Trophoblast cell (in vitro differentiated cells and primary cell): ENCODE measurements at regions not wholly inside any gene's neighbourhood (a gene's known extent, or its start where the extent isn't known, plus 50 kb on each side); places are given as distances from the start of the nearest gene placed in this dataset.

Experiments
- DNase-seq, 2 donors: peaks; one replicate each; pipeline ENCODE4 v3.0.0-alpha.2; 2016
- H2AFZ ChIP-seq: 2 replicates; pipeline ENCODE4 v1.6.1; 2013; ENCODE audit warnings: low read length, moderate library complexity, mild to moderate bottlenecking; ENCODE audit not compliant: insufficient read depth, poor library complexity
- H2AK5ac ChIP-seq: 2 replicates; pipeline ENCODE4 v1.6.1; 2013; ENCODE audit warnings: mild to moderate bottlenecking, low read length
- H2BK120ac ChIP-seq: 2 replicates; pipeline ENCODE4 v1.6.1; 2013; ENCODE audit warnings: low read length, mild to moderate bottlenecking, moderate library complexity; ENCODE audit not compliant: insufficient read depth, poor library complexity
- H2BK12ac ChIP-seq: 2 replicates; pipeline ENCODE4 v1.6.1; 2013; ENCODE audit warnings: mild to moderate bottlenecking, low read length, moderate library complexity
- H2BK5ac ChIP-seq: 2 replicates; pipeline ENCODE4 v1.6.1; 2013; ENCODE audit warnings: low read length, low read depth, moderate library complexity, mild to moderate bottlenecking; ENCODE audit not compliant: poor library complexity
- H3K14ac ChIP-seq: 2 replicates; pipeline ENCODE4 v1.6.1; 2013; ENCODE audit warnings: mild to moderate bottlenecking, low read length
- H3K18ac ChIP-seq: 2 replicates; pipeline ENCODE4 v1.6.1; 2013; ENCODE audit warnings: mild to moderate bottlenecking, low read length
- H3K23ac ChIP-seq: 2 replicates; pipeline ENCODE4 v1.6.1; 2013; ENCODE audit warnings: low read length
- H3K27ac ChIP-seq: 2 replicates; pipeline ENCODE4 v1.5.1; 2013; ENCODE audit warnings: low read depth, mild to moderate bottlenecking, inconsistent platforms, low read length, moderate library complexity
- H3K27me3 ChIP-seq: 2 replicates; pipeline ENCODE4 v1.6.1; 2013; ENCODE audit warnings: inconsistent platforms, mild to moderate bottlenecking, low read length, moderate library complexity; ENCODE audit not compliant: insufficient read depth
- H3K36me3 ChIP-seq, 2 experiments: 1 replicate in 1 of 2; 2 replicates in 1 of 2; pipeline ENCODE4 v1.6.1; 2013; ENCODE audit warnings: low read length in 2 of 2, mild to moderate bottlenecking in 2 of 2, moderate library complexity in 1 of 2; ENCODE audit not compliant: insufficient read depth in 2 of 2, control insufficient read depth in 1 of 2
- H3K4ac ChIP-seq: 2 replicates; pipeline ENCODE4 v1.6.1; 2013; ENCODE audit warnings: low read depth, mild to moderate bottlenecking, low read length, moderate library complexity
- H3K4me1 ChIP-seq, 2 experiments: 1 replicate in 1 of 2; 2 replicates in 1 of 2; pipeline ENCODE4 v1.6.1; 2013; ENCODE audit warnings: low read length in 2 of 2, mild to moderate bottlenecking in 2 of 2, moderate library complexity in 1 of 2; ENCODE audit not compliant: insufficient read depth in 2 of 2, control insufficient read depth in 1 of 2
- H3K4me2 ChIP-seq: 2 replicates; pipeline ENCODE4 v1.6.1; 2013; ENCODE audit warnings: inconsistent platforms, mild to moderate bottlenecking, low read length, moderate library complexity
- H3K4me3 ChIP-seq: 2 replicates; pipeline ENCODE4 v1.5.1; 2013; ENCODE audit warnings: mild to moderate bottlenecking, low read depth, low read length, inconsistent platforms
- H3K79me1 ChIP-seq: one replicate; pipeline ENCODE4 v1.6.1; 2013; ENCODE audit warnings: low read length
- H3K79me2 ChIP-seq: 2 replicates; pipeline ENCODE4 v1.6.1; 2013; ENCODE audit warnings: low read length, mild to moderate bottlenecking; ENCODE audit not compliant: control insufficient read depth, insufficient read depth, poor library complexity
- H3K9ac ChIP-seq: 2 replicates; pipeline ENCODE4 v1.6.1; 2013; ENCODE audit warnings: mild to moderate bottlenecking, low read length
- H3K9me3 ChIP-seq: 2 replicates; pipeline ENCODE4 v1.6.1; 2013; ENCODE audit warnings: low read depth, mild to moderate bottlenecking, control low read depth, inconsistent platforms, low read length; ENCODE audit not compliant: insufficient read depth
- H4K12ac ChIP-seq: 2 replicates; pipeline ENCODE4 v1.6.1; 2013; ENCODE audit warnings: low read depth, mild to moderate bottlenecking, low read length, moderate library complexity
- H4K8ac ChIP-seq: 2 replicates; pipeline ENCODE4 v1.6.1; 2013; ENCODE audit warnings: low read depth, mild to moderate bottlenecking, low read length, moderate library complexity
- H4K91ac ChIP-seq: one replicate; pipeline ENCODE4 v1.6.1; 2013; ENCODE audit warnings: low read depth, mild to moderate bottlenecking, low read length, moderate library complexity
- WGBS: extraction: QIAGEN DNeasy Blood & Tissue Kit; methylation state at CpG from one replicate; pipeline ENCODE4 v1.1.7; 2013; ENCODE audit warnings: missing lambda C conversion rate; ENCODE audit not compliant: insufficient read length, insufficient coverage; ENCODE audit errors: extremely low coverage; 5-methylcytosine and 5-hydroxymethylcytosine counted together

- WGBS, result no CpG with 5 or more reads among the region's 4 CpGs
- Histone ChIP-seq H4K8ac (no peak overlapping the region), H3K9me3 (no peaks in the 10 kb centered on the region), H3K4ac (no peak overlapping the region), H3K9ac (no peak overlapping the region), H2AFZ (no peak overlapping the region), H2AK5ac (no peak overlapping the region), H3K23ac (no peak overlapping the region), H4K12ac (no peak overlapping the region), H4K91ac (no peak overlapping the region), H3K36me3 (no peaks in the 10 kb centered on the region), H3K14ac (no peak overlapping the region), H2BK12ac (no peak overlapping the region), H3K27ac (no peak overlapping the region), H3K4me3 (no peak overlapping the region), H3K79me1 (no peaks in the 10 kb centered on the region), H3K4me2 (no peak overlapping the region), H3K79me2 (no peaks in the 10 kb centered on the region), H2BK120ac (no peak overlapping the region), H3K27me3 (no peaks in the 10 kb centered on the region), H3K18ac (no peak overlapping the region), H3K4me1 (peaks cover 0 to 1% of the 10 kb centered on the region in 2 experiments), H2BK5ac (no peak overlapping the region)
- no peak for DNase-seq
These were observed 116.4 kb downstream of the MPP7 start for GRCh38 chr10:28186461-28186860.

- Histone ChIP-seq H3K4ac (no peak overlapping the region), H3K9ac (no peak overlapping the region), H2BK5ac (no peak overlapping the region), H3K14ac (no peak overlapping the region), H2AFZ (no peak overlapping the region), H3K18ac (no peak overlapping the region), H3K9me3 (no peaks in the 10 kb centered on the region), H3K36me3 (no peaks in the 10 kb centered on the region), H4K91ac (no peak overlapping the region), H3K4me3 (no peak overlapping the region), H4K12ac (no peak overlapping the region), H3K79me1 (no peaks in the 10 kb centered on the region), H4K8ac (no peak overlapping the region), H2BK12ac (no peak overlapping the region), H3K23ac (no peak overlapping the region), H3K27me3 (no peaks in the 10 kb centered on the region), H2BK120ac (no peak overlapping the region), H3K79me2 (no peaks in the 10 kb centered on the region), H2AK5ac (no peak overlapping the region), H3K4me2 (no peak overlapping the region), H3K27ac (no peak overlapping the region), H3K4me1 (peaks cover 0 to 5% of the 10 kb centered on the region in 2 experiments)
- WGBS, result no CpG with 5 or more reads among the region's 1 CpG
- no peak for DNase-seq
These were observed 118.1 kb downstream of the MPP7 start for GRCh38 chr10:28184810-28185209.

GRCh38 chr10:28181478-28182096 is 121.3 kb downstream of the MPP7 start:
- Histone ChIP-seq H3K4me2 (no peak overlapping the region), H3K36me3 (no peaks in the 10 kb centered on the region), H3K23ac (no peak overlapping the region), H3K27me3 (no peaks in the 10 kb centered on the region), H4K91ac (no peak overlapping the region), H4K8ac (no peak overlapping the region), H3K9me3 (no peaks in the 10 kb centered on the region), H3K18ac (no peak overlapping the region), H4K12ac (no peak overlapping the region), H2BK12ac (no peak overlapping the region), H3K14ac (no peak overlapping the region), H2AK5ac (no peak overlapping the region), H3K27ac (no peak overlapping the region), H2AFZ (no peak overlapping the region), H3K9ac (no peak overlapping the region), H2BK5ac (no peak overlapping the region), H3K79me2 (no peaks in the 10 kb centered on the region), H2BK120ac (no peak overlapping the region), H3K4me1 (peaks cover 0 to 4% of the 10 kb centered on the region in 2 experiments), H3K4ac (no peak overlapping the region), H3K4me3 (no peak overlapping the region), H3K79me1 (no peaks in the 10 kb centered on the region)
- no CpG with 5 or more reads among the region's 7 CpGs for WGBS
- no peak for DNase-seq

GRCh38 chr10:28180654-28181053 is 122.2 kb downstream of the MPP7 start:
- WGBS, result no CpG with 5 or more reads among the region's 4 CpGs
- DNase-seq, result no peak
- H3K27me3 ChIP-seq, result no peaks in the 10 kb centered on the region

More at GRCh38 chr10:28180654-28181053, 122.2 kb downstream of the MPP7 start:
- Histone ChIP-seq H3K36me3 (no peaks in the 10 kb centered on the region), H3K4me3 (no peak overlapping the region), H3K4me1 (peaks cover 0 to 4% of the 10 kb centered on the region in 2 experiments), H2AFZ (no peak overlapping the region), H3K9me3 (no peaks in the 10 kb centered on the region), H3K79me2 (no peaks in the 10 kb centered on the region), H3K4ac (no peak overlapping the region), H3K18ac (no peak overlapping the region), H2BK120ac (no peak overlapping the region), H3K4me2 (no peak overlapping the region), H3K79me1 (no peaks in the 10 kb centered on the region), H3K27ac (no peak overlapping the region), H2BK12ac (no peak overlapping the region), H3K23ac (no peak overlapping the region), H2BK5ac (no peak overlapping the region), H2AK5ac (no peak overlapping the region), H3K14ac (no peak overlapping the region), H4K8ac (no peak overlapping the region), H3K9ac (no peak overlapping the region), H4K91ac (no peak overlapping the region), H4K12ac (no peak overlapping the region)
